Superior temporal gyrus (tissue), 1 donor: ENCODE measurements at regions not wholly inside any gene's neighbourhood (a gene's known extent, or its start where the extent isn't known, plus 50 kb on each side); places are given as distances from the start of the nearest gene placed in this dataset.

Experiments
- DNase-seq: peaks from one replicate; pipeline ENCODE4 v3.0.0-alpha.2; 2016; ENCODE audit errors: extremely low spot score

DNA sequence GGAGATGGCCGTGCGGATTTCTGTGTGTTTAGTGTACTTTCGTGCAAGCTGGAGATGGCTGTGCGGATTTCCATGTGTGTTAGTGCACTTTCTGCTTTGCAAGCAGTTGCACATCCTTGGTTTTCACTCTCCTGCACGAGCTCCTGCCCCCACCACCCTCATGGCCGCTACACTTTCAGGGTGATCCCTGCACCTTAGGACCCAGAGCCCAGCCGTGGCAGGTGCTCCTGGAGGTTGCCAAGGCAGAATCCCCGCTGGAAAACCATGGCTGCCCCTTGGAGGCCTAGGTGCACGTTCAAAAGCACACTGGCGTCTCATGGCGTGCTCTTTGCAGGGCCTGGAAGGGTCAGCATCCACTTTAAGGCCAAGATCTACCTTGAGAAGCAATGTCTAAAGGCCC, 311.0 kb upstream of the TNRC6C start:
- DNase-seq, result no peak

DNA sequence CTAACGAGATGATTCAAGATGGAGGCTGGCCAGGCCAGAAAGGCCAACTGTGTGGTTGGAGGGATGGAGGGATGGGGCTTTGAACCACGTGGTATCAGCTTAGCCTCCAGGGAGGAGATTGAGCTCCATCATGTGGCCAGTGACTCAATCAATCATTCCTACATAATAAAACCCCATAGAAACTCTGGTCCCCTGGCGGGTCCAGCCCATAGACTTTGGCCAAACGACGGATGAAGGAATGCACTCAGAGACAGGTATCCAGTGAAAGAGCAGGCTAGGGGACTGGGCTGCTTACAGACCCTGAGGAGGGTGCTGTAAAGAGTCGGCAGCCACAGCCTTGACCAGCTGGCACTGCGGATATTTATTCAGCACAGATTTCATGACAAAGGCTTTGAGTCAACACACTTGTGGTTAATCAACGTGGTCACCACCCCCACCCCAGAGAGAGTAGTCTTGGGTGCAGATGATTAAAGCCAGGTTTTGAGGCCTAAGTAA, 308.7 kb upstream of the TNRC6C start:
- no peak for DNase-seq

DNA sequence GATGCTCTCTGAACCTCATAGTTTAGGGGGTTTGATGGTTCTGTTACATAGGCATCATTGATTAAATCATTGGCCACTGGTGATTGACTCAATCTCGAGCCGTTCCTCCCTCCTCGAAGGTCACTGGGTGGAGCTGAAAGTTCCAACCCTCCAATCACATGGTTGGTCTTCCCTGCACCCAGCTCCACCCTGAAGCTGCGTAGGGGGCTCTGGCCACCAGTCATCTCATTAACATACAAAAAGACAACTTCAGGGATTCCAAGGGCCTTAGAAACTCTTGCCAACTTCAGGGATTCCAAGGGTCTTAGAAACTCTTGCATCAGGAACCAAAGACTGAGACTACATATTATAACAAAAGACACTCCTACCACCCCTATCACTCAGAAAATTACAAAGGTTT, 306.5 kb upstream of the TNRC6C start:
- DNase-seq, result no peak

DNA sequence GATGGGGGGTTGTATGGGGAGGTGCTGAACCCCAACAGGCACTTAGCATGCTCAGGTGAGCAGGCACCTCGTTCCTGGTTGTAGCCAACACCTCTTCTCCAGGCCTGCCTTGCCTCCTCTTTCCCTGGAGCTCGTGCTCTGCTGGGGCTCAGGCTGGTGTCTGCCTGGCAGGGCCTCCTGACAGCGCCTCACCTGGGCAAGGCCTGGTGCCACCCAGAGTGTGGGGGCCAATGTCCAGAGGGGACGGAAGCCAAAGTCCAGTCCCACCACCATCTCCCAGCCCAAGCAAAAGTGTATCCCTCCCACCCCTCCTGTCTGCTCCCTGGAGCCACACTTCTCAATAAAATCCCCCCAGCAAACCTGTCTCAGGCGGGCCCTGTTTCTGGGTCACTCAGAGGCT, 304.2 kb upstream of the TNRC6C start:
- no peak for DNase-seq

DNA sequence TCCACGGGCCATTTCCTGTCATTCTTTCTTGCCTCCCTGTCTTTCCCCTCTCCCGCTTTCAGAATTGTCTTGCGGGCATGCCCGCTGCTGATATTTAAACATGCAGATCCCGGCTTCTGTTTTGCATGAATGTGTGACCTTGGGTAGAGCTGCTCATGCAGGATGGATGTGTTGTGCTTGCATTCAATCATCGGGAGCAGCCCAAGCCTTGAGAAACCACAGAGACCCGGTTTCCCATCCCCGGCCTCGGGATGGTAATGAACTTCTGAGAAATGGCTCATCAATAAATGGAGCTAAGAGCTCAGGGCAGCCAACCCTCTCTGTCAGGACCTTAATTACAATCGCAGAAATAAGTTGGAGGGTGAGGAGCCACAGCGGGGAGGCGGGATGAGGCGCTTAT, 303.7 kb upstream of the TNRC6C start:
- no peak for DNase-seq

DNA sequence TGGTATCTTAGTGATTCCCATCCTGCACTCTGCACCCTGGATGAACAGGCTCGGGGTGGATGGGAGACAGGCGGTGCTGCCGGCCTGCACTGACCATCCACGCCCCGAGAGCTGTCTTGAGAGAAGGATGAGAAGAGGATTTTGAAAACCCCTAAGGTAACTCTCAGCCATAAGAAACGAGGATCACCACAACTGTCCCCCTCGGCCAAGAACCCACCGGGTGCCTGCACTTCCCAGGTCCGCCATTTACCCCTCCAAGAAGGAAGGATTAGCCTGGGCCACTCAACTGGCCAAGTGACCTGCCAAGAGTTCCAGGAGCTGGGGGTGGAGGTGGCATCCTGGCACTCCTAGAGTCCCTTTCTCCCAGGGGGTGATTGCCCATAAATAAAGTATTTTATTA, 302.4 kb upstream of the TNRC6C start:
- no peak for DNase-seq

DNA sequence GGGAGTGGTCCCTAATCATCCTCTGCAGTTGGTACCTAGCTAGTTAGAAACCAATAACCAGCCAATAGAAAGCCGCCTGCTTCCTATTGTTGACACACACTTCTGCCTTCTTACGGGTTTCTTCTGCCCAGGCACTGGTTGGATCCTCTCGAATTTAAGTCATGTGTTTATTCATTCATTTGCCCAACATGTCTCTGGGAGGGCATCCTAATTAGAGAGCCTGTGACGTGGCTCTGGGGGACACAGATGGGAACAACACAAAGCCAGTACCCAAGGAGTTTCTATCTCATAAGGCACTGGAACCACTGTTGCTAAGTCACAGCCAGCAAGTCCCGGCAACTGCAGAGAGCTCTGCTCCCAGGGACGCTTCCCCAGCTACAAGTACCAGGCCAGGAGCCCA, 300.7 kb upstream of the TNRC6C start:
- peak; percentile 15 for DNase-seq

DNA sequence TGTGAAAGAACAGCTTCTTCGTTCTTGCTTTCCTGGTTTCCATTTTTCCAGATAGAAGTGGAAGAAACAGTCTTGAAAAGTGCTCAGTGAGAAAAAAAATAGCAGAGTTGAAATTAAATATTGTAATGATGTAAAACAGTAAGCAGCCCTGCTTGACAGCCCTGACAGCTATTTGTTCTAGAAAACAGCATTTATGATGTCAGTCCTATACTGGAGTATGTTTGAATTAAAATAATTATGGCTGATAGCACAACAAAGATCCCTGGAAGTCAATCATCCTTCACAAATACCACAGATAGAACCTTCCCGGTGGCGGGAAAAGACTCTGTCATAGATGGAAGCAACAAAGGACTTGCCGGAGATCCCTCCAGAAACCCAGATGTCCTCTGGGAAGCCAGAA, 298.0 kb upstream of the TNRC6C start:
- DNase-seq, result no peak

DNA sequence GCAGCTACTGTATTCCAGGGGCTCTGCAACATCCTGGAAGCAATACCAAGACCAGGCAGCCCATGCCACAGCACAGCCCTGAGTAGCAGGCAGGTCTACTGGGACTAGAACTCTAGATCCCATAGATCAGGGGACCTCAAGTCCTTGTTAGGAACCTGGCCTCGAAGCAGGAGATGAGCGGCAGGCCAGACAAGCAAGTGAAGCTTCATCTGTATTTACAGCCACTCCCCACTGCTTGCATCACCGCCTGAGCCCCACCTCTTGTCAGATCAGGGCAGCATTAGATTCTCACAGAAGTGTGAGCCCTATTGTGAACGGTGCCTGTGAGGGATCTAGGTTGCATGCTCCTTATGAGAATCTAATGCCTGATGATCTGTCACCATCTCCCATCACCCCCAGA, 295.7 kb upstream of the TNRC6C start:
- no peak for DNase-seq

DNA sequence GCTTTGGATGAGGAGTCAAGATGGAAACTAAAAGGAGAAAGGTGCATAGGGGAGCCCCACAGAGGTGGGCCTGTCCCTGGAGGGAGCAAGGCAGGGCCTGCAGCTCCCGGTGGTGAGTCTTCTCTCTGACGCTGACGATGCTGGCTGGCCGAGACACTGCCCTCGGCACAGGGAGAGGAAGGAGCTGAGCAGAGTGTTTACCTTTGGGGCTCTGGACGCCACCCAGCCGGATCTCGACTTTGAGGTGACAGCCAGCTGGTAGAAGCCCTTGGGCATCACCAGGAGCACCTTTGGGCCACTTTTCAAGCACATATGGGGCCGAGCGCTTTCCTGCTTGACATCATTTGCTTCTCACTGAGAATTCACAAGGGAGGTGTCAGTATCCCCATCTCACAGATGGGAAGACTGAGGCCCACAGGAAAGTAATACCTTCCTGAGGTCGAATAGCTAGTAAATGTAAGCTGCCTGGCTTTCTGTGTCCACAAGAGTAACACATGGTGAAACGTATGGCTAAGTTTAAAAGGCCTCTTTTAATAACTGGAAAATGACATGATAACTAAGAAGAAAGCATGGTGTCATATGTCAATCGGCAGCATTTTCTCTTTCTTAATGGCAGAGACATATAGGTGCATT, 294.3 kb upstream of the TNRC6C start:
- no peak for DNase-seq

DNA sequence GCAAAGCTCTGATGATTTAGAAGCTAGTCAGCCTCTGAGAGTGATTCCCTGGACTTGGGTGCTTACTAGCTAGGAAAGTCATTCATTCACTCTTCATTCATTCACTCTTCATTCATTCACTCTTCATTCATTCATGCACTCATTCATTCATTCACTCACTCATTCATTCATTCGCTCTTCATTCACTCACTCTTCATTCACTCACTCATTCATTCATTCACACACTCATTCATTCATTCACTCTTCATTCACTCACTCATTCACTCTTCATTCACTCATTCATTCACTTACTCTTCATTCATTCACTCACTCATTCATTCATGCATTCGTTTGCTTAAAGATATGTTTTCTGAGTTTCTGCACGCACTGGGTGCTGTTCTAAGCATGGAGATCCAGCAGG, 292.7 kb upstream of the TNRC6C start:
- DNase-seq, result no peak

DNA sequence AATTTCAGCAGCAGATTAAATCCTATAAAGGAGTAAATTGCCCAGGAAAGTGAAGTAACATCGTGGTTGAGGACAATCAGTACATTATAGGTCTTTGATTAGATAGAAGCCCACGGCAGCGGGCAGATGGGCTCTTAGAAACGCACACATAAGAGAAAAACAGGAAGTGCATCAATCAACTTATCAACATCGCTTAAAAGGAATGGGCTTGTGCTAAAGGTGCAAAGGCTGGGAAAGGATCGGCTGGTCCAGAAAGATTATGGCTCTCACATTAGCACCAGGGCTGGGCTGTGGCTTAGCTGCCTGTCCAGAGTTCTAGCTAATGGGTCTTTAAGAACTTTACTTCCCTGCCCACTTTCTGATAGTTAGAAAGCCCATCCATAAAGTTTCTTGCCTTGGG, 292.0 kb upstream of the TNRC6C start:
- DNase-seq, result no peak

DNA sequence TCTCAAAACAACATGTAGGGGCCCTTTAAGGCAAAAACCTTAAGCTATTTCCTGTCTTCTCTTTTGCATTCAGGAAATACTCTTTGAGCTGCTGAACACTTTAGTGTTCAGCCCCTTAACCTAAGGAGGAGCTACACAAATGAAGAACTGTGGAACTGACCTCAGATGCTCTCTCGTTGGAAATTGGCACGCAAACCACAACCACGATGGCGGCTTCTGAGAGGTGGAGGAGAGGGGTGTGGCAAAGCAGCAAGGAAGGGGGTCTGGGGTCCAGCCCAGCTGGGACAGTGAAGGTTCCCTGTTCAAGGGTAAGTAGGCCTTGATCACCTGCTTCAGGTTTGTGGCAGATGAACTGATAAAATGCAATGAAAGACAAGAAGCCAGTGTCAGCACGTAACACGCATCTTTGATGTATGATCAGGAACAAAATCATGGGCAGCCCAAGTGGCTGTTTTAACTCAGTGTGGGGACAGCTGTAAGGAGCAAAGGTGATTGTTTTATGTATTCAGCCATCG, 291.6 kb upstream of the TNRC6C start:
- no peak for DNase-seq

DNA sequence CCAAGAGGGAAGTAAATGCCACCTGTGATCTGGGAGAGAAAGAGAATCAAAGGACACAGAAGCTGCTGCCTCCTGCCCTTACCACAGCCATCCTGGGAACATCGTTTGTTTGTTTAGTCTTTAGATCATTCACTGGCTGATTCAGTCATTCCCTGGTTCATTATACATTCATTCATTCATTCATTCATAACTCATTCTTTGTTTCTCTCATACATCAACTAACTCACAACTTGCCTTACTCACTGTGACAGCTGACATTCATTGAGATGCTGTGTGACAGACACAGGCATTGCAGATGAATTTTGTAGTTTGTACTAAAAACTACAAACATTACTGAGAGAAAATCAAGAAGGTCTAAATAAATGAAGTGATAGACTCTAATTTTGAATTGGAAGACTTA, 291.0 kb upstream of the TNRC6C start:
- no peak for DNase-seq

DNA sequence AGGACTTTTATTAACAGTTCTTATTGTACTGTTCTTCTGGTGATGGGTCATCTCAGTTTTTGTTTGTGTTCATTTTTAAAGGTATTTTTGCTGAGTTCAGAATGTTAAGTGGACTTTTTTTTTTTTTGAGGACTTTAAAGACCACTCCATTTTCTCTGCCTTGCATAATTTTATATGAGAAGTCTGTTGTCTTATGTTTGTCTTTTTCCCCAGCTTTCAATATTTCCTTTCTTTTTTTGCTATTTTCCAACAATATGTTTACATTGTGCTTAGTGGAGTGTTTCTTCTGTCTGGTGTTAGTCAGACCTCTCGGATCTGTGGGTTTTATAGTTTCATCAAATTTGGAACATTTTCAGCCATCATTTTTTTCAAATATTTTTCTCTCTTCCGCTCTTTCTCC, 290.0 kb upstream of the TNRC6C start:
- DNase-seq, result no peak

DNA sequence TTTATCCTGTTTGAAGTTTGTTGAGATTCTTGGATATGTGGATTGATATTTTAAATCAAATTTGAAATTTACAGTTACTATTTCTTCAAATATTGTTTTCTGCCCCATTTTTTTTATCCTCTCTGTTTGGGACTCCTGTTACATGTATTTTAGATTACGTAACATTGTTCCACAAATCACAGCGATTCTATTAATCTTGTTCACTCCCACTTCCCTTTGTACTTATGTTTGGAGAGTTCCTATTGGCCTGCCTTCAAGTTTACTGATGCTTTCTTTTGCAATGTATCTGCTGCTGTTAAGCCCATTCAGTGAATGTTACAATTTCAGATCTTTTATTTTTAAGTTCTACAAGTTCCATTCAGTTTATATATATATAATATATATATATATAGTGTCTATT, 288.3 kb upstream of the TNRC6C start:
- no peak for DNase-seq

DNA sequence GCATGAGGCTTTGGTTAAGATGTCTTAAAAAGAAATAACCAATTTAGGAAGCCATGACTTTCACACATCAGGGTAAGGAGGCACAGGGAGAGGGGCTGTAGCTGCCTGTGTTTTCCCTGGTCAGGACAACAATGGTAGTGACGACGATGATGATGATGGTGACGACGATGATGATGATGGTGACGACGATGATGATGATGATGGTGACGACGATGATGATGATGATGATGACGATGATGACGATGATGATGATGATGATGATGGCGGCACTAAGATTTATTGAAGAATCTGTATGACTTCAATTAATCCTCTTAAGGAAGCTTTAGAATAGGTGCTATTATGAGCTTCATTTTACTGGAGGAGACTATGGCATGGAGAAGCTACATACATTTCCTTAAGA, 284.1 kb upstream of the TNRC6C start:
- no peak for DNase-seq

DNA sequence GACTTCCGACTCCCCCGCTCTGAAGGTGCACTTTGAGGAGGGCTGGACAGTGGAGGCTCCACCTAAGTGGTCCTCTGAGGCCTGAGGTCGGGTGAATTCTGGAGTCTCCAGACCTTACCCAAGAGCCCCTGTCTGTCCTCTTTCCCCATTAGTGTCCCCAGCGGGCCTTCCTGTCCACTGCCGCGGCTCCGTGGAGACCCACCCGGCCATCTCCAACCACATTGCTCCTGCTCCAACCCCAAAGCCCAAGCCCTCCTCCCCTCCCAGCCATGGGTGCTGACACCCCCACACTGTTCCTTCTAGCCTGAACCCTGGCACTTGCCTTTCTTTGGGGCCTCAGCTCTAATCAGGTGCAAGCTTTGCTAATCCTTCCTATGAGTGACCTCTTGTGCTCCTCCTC, 283.1 kb upstream of the TNRC6C start:
- DNase-seq, result no peak

DNA sequence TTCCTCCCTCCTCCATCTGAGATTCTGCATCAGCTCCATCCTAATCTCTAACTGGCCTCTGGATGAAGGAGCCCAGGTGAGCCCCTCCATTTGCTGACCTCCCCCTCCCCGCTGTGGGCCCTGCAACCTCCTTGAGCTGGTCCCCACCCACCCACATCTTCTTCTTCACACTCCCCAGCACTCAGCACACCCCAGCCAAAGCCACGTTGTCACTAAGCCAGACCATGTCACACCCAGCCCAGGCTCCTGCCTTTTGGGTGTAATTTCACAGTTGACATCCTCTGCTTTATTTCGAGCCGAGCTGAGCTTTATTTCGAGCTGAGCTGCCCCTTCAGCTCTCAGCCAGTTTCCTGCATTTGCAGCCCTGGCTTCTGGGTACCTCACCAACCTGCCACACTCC, 282.7 kb upstream of the TNRC6C start:
- DNase-seq, result no peak

DNA sequence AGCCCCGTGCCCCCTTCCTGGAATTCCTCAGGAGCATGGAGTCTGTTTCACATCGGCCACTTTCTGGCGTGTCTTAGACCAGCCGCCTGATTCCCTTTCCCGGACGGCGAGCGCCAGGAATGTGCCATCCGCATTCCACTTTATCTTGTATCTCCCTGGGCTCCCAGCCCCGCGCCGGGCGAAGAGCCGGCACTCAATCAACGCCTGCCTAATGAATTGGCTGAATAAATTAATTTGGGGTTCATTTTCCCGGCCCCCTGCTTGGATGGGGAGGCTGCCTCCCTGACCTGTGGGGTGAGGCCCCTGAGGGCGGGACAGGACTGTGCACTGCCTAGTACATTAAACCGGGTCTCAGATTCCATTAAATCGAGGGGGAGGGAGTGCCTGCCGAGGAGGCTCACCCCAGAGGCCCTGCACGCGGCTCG, 282.3 kb upstream of the TNRC6C start:
- no peak for DNase-seq

DNA sequence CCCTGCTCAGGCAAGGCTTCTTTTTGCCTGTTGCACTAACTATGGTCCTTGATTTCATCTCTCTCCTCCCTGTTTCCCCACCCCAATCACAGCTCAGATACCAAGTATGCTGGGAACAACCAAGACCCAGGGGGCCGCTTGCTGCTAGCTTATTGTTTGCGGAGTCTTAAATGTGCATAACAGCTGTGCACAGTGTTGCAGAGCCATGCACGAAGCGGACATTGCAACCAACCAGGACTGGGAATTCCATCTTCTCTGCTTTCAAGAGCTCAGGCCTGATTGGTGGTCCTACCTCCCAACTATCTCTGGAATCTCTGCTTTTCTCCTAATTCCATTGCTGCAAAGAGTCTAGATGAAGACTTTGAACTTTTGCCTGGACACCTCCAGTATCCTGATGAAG, 281.3 kb upstream of the TNRC6C start:
- no peak for DNase-seq

DNA sequence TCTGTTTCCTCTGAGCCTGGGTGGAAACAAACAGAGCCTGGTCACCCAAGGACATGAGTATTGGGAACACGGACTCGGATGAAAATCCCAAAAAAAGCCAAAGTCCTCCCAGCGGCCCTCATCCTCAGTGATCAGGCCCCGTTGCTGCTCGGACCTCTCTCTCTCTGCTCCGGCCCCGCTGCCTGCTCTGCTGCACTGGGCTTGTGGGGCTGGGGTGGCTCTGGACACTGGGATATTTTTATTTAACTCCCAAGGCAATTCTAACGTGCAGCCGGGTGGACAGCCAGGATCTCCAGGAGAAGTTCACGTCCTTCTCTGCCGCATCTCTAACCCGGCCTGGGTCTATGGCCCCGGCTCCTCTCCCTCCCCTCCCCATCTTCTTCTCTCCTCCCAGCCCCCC, 280.9 kb upstream of the TNRC6C start:
- no peak for DNase-seq

DNA sequence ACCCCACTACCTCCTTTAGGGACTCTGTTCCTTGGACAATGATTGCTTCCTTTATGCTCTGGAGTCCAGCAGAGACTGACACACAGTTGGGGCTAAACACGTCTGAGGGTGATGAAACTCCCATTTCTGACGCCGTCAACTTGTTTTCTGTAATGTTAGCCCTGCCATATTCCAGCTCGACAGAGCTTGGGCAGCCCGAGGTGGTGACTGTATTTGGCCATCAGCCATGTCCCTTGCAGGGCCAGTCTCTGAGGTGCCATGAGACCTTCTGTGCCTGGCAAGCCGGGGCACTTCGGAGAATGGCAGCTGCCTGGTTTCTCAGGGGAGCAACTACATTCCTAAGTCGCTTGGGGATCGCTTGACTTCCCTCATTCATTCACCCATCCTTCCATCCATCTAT, 278.9 kb upstream of the TNRC6C start:
- no peak for DNase-seq

DNA sequence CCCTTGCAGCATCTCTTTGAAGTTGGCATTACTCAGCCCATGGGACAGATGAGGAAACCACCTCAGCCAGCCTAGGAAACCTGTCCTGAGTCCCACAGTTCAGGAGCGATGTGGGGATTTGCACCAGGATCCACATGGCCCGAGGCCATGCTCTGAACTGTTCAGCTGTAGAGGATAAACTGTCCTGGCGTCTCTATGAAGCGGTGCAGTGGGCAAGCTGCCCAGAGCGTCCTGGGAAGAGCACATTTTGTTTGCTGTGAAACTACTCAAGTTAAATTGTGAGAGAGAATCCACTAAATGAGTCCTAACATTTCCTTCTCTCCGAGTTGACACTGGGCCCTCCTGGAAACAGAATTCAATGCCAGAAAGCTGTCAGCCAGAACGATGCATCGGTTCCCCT, 276.6 kb upstream of the TNRC6C start:
- DNase-seq, result peak; percentile 39
